HG02981 (cell line): ENCODE measurements at regions not wholly inside any gene's neighbourhood (a gene's known extent, or its start where the extent isn't known, plus 50 kb on each side); places are given as distances from the start of the nearest gene placed in this dataset.

ENCODE experiments used
- ATAC-seq: cut with Tn5 transposase; IDR thresholded peaks from one replicate; pipeline ENCODE4 v1.9.1; 2021; ENCODE audit warnings: mild to moderate bottlenecking, moderate library complexity; ENCODE audit not compliant: unreplicated experiment

GRCh38 chr3:71893702-71894479 is 108.9 kb upstream of the PROK2 start:
- no peak for ATAC-seq

- ATAC-seq, result no peak
Observed at GRCh38 chr3:71893122-71893521, 108.2 kb upstream of the PROK2 start.

- ATAC-seq, result no peak
Observed at GRCh38 chr3:71891483-71891882, 106.5 kb upstream of the PROK2 start.

GRCh38 chr3:71890356-71890931 is 105.5 kb upstream of the PROK2 start:
- ATAC-seq, result no peak

- no peak for ATAC-seq
Observed at GRCh38 chr3:71887256-71887655, 102.3 kb upstream of the PROK2 start.

GRCh38 chr3:71885006-71885405 is 100.1 kb upstream of the PROK2 start:
- no peak for ATAC-seq

GRCh38 chr3:71881732-71882131 is 96.8 kb upstream of the PROK2 start:
- ATAC-seq, result no peak

- ATAC-seq, result no peak
Observed at GRCh38 chr3:71881041-71881440, 96.1 kb upstream of the PROK2 start.

GRCh38 chr3:71879089-71879488 is 94.1 kb upstream of the PROK2 start:
- ATAC-seq, result no peak

GRCh38 chr3:71876135-71877105 is 91.5 kb upstream of the PROK2 start:
- ATAC-seq, result no peak

- ATAC-seq, result peak; percentile 90
Observed at GRCh38 chr3:71875461-71875947, 90.6 kb upstream of the PROK2 start.

GRCh38 chr3:71874618-71875017 is 89.7 kb upstream of the PROK2 start:
- no peak for ATAC-seq

GRCh38 chr3:71873093-71873611 is 88.2 kb upstream of the PROK2 start:
- ATAC-seq, result no peak

- ATAC-seq, result no peak
Observed at GRCh38 chr3:71872256-71872655, 87.3 kb upstream of the PROK2 start.

GRCh38 chr3:71870966-71871512 is 86.1 kb upstream of the PROK2 start:
- ATAC-seq, result no peak

GRCh38 chr3:71868876-71869275 is 83.9 kb upstream of the PROK2 start:
- ATAC-seq, result no peak

GRCh38 chr3:71865727-71866126 is 80.8 kb upstream of the PROK2 start:
- no peak for ATAC-seq

- no peak for ATAC-seq
Observed at GRCh38 chr3:71863563-71864190, 78.7 kb upstream of the PROK2 start.

- no peak for ATAC-seq
Observed at GRCh38 chr3:71862371-71863140, 77.6 kb upstream of the PROK2 start.

- ATAC-seq, result no peak
Observed at GRCh38 chr3:71859123-71859519, 74.2 kb upstream of the PROK2 start.
